ENCODE measurements at regions not wholly inside any gene's neighbourhood (a gene's known extent, or its start where the extent isn't known, plus 50 kb on each side); places are given as distances from the start of the nearest gene placed in this dataset.

DNA sequence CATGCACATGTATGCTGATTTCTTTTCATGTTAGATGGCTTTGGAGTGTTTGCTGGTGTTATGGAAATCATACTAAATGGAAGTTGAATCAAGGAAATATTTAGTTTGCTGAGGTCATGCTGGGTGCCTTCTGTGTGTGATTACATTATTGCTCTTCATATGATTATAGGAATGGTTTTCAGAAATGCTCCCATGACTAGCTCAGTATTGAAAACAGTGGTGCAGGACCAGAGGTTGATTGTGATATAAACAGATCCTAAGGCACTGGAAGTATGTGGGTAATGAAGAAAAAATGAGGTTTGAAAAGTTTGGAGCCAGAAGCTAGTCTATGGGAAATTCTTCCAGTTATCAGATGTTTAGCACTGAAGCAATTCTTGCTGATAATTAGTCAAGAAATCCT lies 693.1 kb downstream of the UTRN start:
- Histone ChIP-seq H3K27ac (no peak overlapping the region), H3K27me3 (no peaks in the 10 kb centered on the region), H3K36me3 (no peaks in the 10 kb centered on the region), H3K4me3 (no peak overlapping the region), H3K4me1 (no peaks in the 10 kb centered on the region), H3K9me3 (no peaks in the 10 kb centered on the region)
- TF ChIP-seq, protein P1, sequence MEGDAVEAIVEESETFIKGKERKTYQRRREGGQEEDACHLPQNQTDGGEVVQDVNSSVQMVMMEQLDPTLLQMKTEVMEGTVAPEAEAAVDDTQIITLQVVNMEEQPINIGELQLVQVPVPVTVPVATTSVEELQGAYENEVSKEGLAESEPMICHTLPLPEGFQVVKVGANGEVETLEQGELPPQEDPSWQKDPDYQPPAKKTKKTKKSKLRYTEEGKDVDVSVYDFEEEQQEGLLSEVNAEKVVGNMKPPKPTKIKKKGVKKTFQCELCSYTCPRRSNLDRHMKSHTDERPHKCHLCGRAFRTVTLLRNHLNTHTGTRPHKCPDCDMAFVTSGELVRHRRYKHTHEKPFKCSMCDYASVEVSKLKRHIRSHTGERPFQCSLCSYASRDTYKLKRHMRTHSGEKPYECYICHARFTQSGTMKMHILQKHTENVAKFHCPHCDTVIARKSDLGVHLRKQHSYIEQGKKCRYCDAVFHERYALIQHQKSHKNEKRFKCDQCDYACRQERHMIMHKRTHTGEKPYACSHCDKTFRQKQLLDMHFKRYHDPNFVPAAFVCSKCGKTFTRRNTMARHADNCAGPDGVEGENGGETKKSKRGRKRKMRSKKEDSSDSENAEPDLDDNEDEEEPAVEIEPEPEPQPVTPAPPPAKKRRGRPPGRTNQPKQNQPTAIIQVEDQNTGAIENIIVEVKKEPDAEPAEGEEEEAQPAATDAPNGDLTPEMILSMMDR (IDR thresholded peaks at IDR 0.05): no peak
- no peak for DNase-seq (ENCODE audit: low spot score)

DNA sequence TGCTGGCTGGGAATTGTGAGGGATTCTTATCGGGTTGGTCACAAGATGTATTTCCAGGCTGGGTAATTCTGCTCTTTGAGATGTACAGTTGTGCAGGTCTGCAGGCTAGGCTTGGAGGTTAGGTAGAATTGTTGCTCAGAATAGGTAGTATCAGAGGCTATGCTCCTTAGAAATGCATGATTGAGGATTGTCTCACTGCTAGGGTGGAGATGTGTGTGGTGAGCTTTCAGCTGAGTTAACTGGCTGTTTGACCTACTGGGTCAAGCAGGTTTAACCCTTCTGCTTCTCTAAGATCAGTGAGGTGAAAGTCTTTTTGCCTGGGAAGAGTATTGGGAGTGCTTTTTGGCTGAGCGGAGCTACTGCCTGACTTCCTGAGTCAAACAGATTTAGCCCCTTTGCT lies 701.1 kb downstream of the UTRN start:
- H3K9me3 ChIP-seq: peaks cover 0 to 9% of the 10 kb centered on the region in 2 donors
- H3K4me3 ChIP-seq: no peak overlapping the region
- H3K27me3 ChIP-seq: no peaks in the 10 kb centered on the region
- H3K27ac ChIP-seq: no peak overlapping the region
- TF ChIP-seq, protein P1 (IDR thresholded peaks at IDR 0.05): no peak
- H3K4me1 ChIP-seq: no peaks in the 10 kb centered on the region
- no peak for DNase-seq (ENCODE audit: low spot score)
- no peaks in the 10 kb centered on the region for H3K36me3 ChIP-seq

DNA sequence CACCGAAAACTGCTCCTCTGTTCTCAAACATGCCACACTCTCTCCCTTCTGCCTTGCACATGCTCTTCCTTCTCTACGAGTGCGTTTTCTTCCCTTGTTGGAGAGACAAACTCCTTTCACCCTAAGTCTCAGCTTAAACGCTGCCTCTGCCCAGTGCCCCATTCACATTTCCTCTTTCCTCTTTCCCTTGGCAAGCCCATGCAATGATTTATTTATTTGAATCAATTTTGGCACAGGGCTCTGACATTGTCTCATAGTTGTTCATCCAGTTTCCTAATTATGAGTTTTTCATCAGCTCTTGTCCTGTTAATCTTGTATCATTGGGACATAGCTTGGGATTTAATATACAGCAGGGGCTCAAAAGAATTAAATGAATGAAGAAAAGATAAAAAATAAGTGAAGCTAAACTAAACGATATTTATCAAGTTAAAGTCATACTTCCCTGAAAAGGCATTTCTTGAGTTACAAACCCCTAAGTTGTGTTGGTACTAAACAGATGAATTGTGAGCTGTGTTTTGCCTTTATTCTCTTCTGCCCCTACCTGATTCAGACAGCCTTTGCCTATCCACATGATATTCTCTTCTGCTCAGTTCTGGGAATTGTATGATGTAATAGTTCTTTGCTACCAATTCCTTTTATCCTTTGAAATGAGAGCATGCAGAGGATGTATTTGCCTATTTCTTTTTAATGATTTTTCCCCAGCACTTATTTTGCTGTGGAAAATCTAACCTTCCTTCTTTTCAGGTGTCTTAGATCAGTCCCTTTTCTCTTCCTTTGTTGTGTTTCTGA lies 704.4 kb downstream of the UTRN start:
- H3K4me1 ChIP-seq: no peaks in the 10 kb centered on the region
- peaks cover 0 to 7% of the 10 kb centered on the region in 2 donors for H3K9me3 ChIP-seq
- no peak overlapping the region for H3K4me3 ChIP-seq
- no peaks in the 10 kb centered on the region for H3K36me3 ChIP-seq
- H3K27me3 ChIP-seq: no peaks in the 10 kb centered on the region
- no peak for DNase-seq (ENCODE audit: low spot score)
- no peak overlapping the region for H3K27ac ChIP-seq
- TF ChIP-seq, protein P1 (IDR thresholded peaks at IDR 0.05): no peak

DNA sequence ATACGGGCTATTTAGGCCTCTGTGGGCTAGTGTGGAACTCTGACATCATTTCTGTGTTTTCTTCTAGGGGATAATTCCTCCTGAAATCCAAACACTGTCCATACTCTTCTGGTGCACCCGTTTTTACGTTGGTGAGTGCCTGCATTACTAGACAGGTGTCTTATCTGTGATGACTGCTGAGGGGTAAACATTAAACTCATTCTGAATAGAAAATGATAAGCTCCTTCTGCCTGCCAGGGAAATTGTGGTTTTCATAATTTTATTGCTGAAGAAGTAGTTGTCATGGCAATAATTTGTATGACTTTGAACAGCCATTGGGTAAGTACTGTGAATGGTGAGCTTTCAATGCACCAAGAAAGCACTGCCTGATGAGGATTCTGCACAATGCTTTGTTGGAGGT lies 705.6 kb downstream of the UTRN start:
- H3K27ac ChIP-seq: no peak overlapping the region
- TF ChIP-seq, protein P1 (IDR thresholded peaks at IDR 0.05): no peak
- no peak for DNase-seq (ENCODE audit: low spot score)
- H3K27me3 ChIP-seq: no peaks in the 10 kb centered on the region
- H3K9me3 ChIP-seq: no peaks in the 10 kb centered on the region
- H3K4me3 ChIP-seq: no peak overlapping the region
- no peaks in the 10 kb centered on the region for H3K36me3 ChIP-seq
- H3K4me1 ChIP-seq: no peaks in the 10 kb centered on the region

DNA sequence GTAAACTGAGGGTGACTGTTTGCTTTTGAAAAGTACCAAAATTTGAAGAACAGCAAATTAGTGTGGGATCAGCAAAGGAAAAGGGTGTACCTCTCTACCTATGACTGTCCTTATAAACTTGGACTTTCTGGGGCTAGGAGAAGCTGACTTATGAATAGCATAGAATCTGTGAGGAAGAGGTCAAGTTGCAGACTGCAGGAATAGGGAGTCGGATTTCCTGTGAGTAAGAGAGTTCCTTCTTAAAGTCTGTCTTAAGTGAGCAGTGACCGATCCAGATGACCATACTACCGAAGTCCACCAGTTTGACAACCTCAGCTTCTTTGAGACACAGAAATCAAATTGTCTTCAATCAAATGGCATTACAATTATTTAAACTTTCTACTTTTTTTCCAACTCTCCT lies 708.7 kb downstream of the UTRN start:
- TF ChIP-seq, protein P1 (IDR thresholded peaks at IDR 0.05): no peak
- Histone ChIP-seq H3K9me3 (no peaks in the 10 kb centered on the region), H3K4me1 (no peaks in the 10 kb centered on the region), H3K27me3 (no peaks in the 10 kb centered on the region), H3K36me3 (no peaks in the 10 kb centered on the region), H3K4me3 (no peak overlapping the region), H3K27ac (no peak overlapping the region)
- no peak for DNase-seq (ENCODE audit: low spot score)

DNA sequence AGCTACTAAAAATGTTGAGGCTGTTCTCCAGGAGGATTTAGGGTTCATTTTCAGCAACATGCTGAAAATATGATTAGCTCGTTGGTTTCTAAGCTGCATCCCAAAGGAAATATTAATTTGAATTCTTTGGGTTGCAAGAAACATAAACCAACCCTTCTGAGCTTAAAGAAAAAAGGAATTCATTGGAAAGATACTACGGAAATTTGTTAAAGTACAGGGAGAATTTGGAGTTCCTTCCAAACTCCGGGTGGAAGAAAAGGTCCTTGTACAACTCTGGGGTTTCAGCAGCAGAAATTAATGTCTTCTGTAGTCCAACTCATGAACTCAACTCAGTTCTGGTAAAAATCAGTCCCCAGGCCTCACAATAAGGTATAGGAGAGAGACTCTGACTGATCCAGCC lies 712.9 kb downstream of the UTRN start:
- Histone ChIP-seq H3K27me3 (no peaks in the 10 kb centered on the region), H3K9me3 (no peaks in the 10 kb centered on the region), H3K36me3 (no peaks in the 10 kb centered on the region), H3K27ac (no peak overlapping the region), H3K4me3 (no peak overlapping the region), H3K4me1 (no peaks in the 10 kb centered on the region)
- DNase-seq (ENCODE audit: low spot score): no peak
- TF ChIP-seq, protein P1 (IDR thresholded peaks at IDR 0.05): no peak
